ENCODE measurements at regions not wholly inside any gene's neighbourhood (a gene's known extent, or its start where the extent isn't known, plus 50 kb on each side); places are given as distances from the start of the nearest gene placed in this dataset.

DNA sequence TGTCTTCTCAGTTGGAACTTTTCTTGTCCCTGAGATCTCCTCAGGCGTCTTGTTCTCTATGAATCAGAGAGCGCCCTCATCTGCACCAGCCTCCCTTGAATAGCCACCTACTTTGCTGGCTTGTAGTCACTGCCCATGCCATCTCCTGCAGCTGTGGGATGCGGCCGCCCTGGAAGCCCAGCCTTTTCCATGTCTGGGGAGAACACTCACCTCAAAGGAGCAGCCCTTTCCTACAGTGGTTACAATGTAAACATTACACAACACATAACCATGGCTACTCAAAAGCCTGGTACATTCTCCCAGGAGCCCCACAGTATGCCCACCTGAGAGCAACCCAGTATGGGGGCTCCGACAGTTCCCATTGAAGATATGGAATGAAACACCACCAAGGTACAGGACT is 351.0 kb downstream of the EN1 start:
- TF ChIP-seq, protein P1, sequence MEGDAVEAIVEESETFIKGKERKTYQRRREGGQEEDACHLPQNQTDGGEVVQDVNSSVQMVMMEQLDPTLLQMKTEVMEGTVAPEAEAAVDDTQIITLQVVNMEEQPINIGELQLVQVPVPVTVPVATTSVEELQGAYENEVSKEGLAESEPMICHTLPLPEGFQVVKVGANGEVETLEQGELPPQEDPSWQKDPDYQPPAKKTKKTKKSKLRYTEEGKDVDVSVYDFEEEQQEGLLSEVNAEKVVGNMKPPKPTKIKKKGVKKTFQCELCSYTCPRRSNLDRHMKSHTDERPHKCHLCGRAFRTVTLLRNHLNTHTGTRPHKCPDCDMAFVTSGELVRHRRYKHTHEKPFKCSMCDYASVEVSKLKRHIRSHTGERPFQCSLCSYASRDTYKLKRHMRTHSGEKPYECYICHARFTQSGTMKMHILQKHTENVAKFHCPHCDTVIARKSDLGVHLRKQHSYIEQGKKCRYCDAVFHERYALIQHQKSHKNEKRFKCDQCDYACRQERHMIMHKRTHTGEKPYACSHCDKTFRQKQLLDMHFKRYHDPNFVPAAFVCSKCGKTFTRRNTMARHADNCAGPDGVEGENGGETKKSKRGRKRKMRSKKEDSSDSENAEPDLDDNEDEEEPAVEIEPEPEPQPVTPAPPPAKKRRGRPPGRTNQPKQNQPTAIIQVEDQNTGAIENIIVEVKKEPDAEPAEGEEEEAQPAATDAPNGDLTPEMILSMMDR (IDR thresholded peaks at IDR 0.05; ENCODE audit: poor library complexity, severe bottlenecking) = no peak
- no peak for TF ChIP-seq EP300 (conservative IDR thresholded peaks at IDR 0.05; ENCODE audit: poor library complexity, severe bottlenecking)
- TF ChIP-seq, protein P2, sequence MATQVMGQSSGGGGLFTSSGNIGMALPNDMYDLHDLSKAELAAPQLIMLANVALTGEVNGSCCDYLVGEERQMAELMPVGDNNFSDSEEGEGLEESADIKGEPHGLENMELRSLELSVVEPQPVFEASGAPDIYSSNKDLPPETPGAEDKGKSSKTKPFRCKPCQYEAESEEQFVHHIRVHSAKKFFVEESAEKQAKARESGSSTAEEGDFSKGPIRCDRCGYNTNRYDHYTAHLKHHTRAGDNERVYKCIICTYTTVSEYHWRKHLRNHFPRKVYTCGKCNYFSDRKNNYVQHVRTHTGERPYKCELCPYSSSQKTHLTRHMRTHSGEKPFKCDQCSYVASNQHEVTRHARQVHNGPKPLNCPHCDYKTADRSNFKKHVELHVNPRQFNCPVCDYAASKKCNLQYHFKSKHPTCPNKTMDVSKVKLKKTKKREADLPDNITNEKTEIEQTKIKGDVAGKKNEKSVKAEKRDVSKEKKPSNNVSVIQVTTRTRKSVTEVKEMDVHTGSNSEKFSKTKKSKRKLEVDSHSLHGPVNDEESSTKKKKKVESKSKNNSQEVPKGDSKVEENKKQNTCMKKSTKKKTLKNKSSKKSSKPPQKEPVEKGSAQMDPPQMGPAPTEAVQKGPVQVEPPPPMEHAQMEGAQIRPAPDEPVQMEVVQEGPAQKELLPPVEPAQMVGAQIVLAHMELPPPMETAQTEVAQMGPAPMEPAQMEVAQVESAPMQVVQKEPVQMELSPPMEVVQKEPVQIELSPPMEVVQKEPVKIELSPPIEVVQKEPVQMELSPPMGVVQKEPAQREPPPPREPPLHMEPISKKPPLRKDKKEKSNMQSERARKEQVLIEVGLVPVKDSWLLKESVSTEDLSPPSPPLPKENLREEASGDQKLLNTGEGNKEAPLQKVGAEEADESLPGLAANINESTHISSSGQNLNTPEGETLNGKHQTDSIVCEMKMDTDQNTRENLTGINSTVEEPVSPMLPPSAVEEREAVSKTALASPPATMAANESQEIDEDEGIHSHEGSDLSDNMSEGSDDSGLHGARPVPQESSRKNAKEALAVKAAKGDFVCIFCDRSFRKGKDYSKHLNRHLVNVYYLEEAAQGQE (IDR thresholded peaks at IDR 0.05; ENCODE audit: borderline replicate concordance) = no peak
- no peak for TF ChIP-seq MXI1 (conservative IDR thresholded peaks at IDR 0.05; ENCODE audit: poor library complexity, severe bottlenecking)
- no peak for TF ChIP-seq POLR2AphosphoS5 (IDR thresholded peaks at IDR 0.05)
- no peak for TF ChIP-seq EZH2 (IDR thresholded peaks at IDR 0.05; ENCODE audit: borderline replicate concordance, insufficient read depth, low read length, poor library complexity, severe bottlenecking)
